GM21423 (cell line): ENCODE measurements at regions not wholly inside any gene's neighbourhood (a gene's known extent, or its start where the extent isn't known, plus 50 kb on each side); places are given as distances from the start of the nearest gene placed in this dataset.
"Not testable (repeated sequence)": the region's sequence is repeated elsewhere in the genome, so short reads cannot be mapped to it uniquely, and the experiment has no call there.

Source experiments
- ATAC-seq: cut with Tn5 transposase; IDR thresholded peaks from one replicate; pipeline ENCODE4 v1.9.1; 2021; ENCODE audit warnings: mild to moderate bottlenecking, moderate library complexity; ENCODE audit not compliant: unreplicated experiment

- no peak for ATAC-seq
These were observed 302.7 kb downstream of the SFMBT2 start for GRCh38 chr10:7108141-7108540.

GRCh38 chr10:7107285-7107684 is 303.5 kb downstream of the SFMBT2 start:
- ATAC-seq: no peak

- not testable (repeated sequence) for ATAC-seq
These were observed 306.5 kb downstream of the SFMBT2 start for GRCh38 chr10:7104379-7104778.

- peak; percentile 48 for ATAC-seq
These were observed 308.1 kb downstream of the SFMBT2 start for GRCh38 chr10:7102557-7103349.

GRCh38 chr10:7102084-7102483 is 308.8 kb downstream of the SFMBT2 start:
- no peak for ATAC-seq

GRCh38 chr10:7101451-7101850 is 309.4 kb downstream of the SFMBT2 start:
- no peak for ATAC-seq

- no peak for ATAC-seq
These were observed 310.7 kb downstream of the SFMBT2 start for GRCh38 chr10:7100032-7100702.

GRCh38 chr10:7098160-7098762 is 312.6 kb downstream of the SFMBT2 start:
- ATAC-seq: no peak

GRCh38 chr10:7094781-7095180 is 316.1 kb downstream of the SFMBT2 start:
- no peak for ATAC-seq

- no peak for ATAC-seq
These were observed 317.5 kb downstream of the SFMBT2 start for GRCh38 chr10:7093368-7093767.

- no peak for ATAC-seq
These were observed 318.2 kb downstream of the SFMBT2 start for GRCh38 chr10:7092603-7093002.

- no peak for ATAC-seq
These were observed 320.3 kb downstream of the SFMBT2 start for GRCh38 chr10:7090529-7090928.

- ATAC-seq: no peak
These were observed 324.8 kb downstream of the SFMBT2 start for GRCh38 chr10:7085913-7086589.

GRCh38 chr10:7085147-7085912 is 325.5 kb downstream of the SFMBT2 start:
- no peak for ATAC-seq

- no peak for ATAC-seq
These were observed 326.4 kb downstream of the SFMBT2 start for GRCh38 chr10:7084280-7085005.

GRCh38 chr10:7082967-7083366 is 327.9 kb downstream of the SFMBT2 start:
- no peak for ATAC-seq

- ATAC-seq: no peak
These were observed 333.0 kb downstream of the SFMBT2 start for GRCh38 chr10:7077880-7078279.

GRCh38 chr10:7075851-7076250 is 335.0 kb downstream of the SFMBT2 start:
- ATAC-seq: no peak

- no peak for ATAC-seq
These were observed 335.7 kb downstream of the SFMBT2 start for GRCh38 chr10:7075110-7075509.

- no peak for ATAC-seq
These were observed 339.4 kb downstream of the SFMBT2 start for GRCh38 chr10:7071421-7071820.
